ENCODE measurements at regions not wholly inside any gene's neighbourhood (a gene's known extent, or its start where the extent isn't known, plus 50 kb on each side); places are given as distances from the start of the nearest gene placed in this dataset.

DNA sequence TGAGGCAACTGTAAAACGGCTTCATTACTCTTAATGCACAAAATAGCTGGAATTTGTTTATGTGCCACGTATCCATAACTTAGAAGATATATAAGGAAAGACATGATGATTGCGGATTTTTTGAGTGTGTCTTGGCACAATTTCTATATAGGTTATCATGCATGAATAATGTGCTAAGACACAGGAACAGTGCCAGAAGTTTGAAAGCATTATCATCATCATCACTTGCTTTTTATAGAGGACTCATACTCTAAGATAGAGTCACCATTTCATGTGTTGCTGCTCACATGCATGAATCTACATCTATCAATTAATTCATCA is 113.4 kb downstream of the ELOVL4 start:
- TF ChIP-seq ZNF510 (CRISPR knock-in tag; IDR thresholded peaks at IDR 0.05; ENCODE audit: low read depth) = no peak
- TF ChIP-seq EP300 (IDR thresholded peaks at IDR 0.05; ENCODE audit: low read depth in 2 of 2, low read length in 2 of 2) = no peak
- TF ChIP-seq EP300 (CRISPR knock-in tag; IDR thresholded peaks at IDR 0.05; ENCODE audit: borderline replicate concordance) = no peak
- TF ChIP-seq ZNF549 (CRISPR knock-in tag; IDR thresholded peaks at IDR 0.05) = no peak
- TF ChIP-seq, protein P1, sequence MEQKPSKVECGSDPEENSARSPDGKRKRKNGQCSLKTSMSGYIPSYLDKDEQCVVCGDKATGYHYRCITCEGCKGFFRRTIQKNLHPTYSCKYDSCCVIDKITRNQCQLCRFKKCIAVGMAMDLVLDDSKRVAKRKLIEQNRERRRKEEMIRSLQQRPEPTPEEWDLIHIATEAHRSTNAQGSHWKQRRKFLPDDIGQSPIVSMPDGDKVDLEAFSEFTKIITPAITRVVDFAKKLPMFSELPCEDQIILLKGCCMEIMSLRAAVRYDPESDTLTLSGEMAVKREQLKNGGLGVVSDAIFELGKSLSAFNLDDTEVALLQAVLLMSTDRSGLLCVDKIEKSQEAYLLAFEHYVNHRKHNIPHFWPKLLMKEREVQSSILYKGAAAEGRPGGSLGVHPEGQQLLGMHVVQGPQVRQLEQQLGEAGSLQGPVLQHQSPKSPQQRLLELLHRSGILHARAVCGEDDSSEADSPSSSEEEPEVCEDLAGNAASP (CRISPR knock-in tag; IDR thresholded peaks at IDR 0.05; ENCODE audit: borderline replicate concordance) = no peak
- no peak for TF ChIP-seq FOXA1 (IDR thresholded peaks at IDR 0.05)
- no peak for TF ChIP-seq FOXA1 (CRISPR knock-in tag; IDR thresholded peaks at IDR 0.05)
- no peak for TF ChIP-seq SP1 (IDR thresholded peaks at IDR 0.05)
- no peak for TF ChIP-seq SP1 (CRISPR knock-in tag; IDR thresholded peaks at IDR 0.05)
- TF ChIP-seq, protein P2, sequence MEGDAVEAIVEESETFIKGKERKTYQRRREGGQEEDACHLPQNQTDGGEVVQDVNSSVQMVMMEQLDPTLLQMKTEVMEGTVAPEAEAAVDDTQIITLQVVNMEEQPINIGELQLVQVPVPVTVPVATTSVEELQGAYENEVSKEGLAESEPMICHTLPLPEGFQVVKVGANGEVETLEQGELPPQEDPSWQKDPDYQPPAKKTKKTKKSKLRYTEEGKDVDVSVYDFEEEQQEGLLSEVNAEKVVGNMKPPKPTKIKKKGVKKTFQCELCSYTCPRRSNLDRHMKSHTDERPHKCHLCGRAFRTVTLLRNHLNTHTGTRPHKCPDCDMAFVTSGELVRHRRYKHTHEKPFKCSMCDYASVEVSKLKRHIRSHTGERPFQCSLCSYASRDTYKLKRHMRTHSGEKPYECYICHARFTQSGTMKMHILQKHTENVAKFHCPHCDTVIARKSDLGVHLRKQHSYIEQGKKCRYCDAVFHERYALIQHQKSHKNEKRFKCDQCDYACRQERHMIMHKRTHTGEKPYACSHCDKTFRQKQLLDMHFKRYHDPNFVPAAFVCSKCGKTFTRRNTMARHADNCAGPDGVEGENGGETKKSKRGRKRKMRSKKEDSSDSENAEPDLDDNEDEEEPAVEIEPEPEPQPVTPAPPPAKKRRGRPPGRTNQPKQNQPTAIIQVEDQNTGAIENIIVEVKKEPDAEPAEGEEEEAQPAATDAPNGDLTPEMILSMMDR (CRISPR knock-in tag; IDR thresholded peaks at IDR 0.05) = no peak
- no peak for TF ChIP-seq TRIM24 (CRISPR knock-in tag; IDR thresholded peaks at IDR 0.05)

Data from HepG2 (cell line).